NCI-H1694 (cell line): ENCODE measurements at regions not wholly inside any gene's neighbourhood (a gene's known extent, or its start where the extent isn't known, plus 50 kb on each side); places are given as distances from the start of the nearest gene placed in this dataset.
A peak's percentile ranks its signal among the peaks of the same experiment; 100 is the strongest.

Experiments
- DNase-seq: peaks from one replicate; lab custom pipeline; 2025; lab: John Stamatoyannopoulos, UW

- no peak for DNase-seq
These were observed 457.7 kb upstream of the SYT1 start for GRCh38 chr12:78406828-78407227.

- DNase-seq = no peak
These were observed 456.9 kb upstream of the SYT1 start for GRCh38 chr12:78407722-78408121.

- no peak for DNase-seq
These were observed 450.5 kb upstream of the SYT1 start for GRCh38 chr12:78414071-78414470.

- DNase-seq = no peak
These were observed 445.7 kb upstream of the SYT1 start for GRCh38 chr12:78418919-78419318.

GRCh38 chr12:78419513-78419912 lies 445.1 kb upstream of the SYT1 start:
- DNase-seq = no peak

GRCh38 chr12:78420991-78421390 lies 443.6 kb upstream of the SYT1 start:
- no peak for DNase-seq

- DNase-seq = no peak
These were observed 434.0 kb upstream of the SYT1 start for GRCh38 chr12:78430551-78430950.

GRCh38 chr12:78431931-78432330 lies 432.6 kb upstream of the SYT1 start:
- DNase-seq = no peak

- no peak for DNase-seq
These were observed 424.9 kb upstream of the SYT1 start for GRCh38 chr12:78439666-78440065.

GRCh38 chr12:78441737-78442453 lies 422.7 kb upstream of the SYT1 start:
- DNase-seq = no peak

GRCh38 chr12:78442454-78442801 lies 422.1 kb upstream of the SYT1 start:
- DNase-seq = no peak

GRCh38 chr12:78446555-78446954 lies 418.0 kb upstream of the SYT1 start:
- no peak for DNase-seq

GRCh38 chr12:78447373-78447772 lies 417.2 kb upstream of the SYT1 start:
- DNase-seq = no peak

- no peak for DNase-seq
These were observed 415.9 kb upstream of the SYT1 start for GRCh38 chr12:78448692-78449091.

GRCh38 chr12:78455991-78456390 lies 408.6 kb upstream of the SYT1 start:
- no peak for DNase-seq

- DNase-seq = no peak
These were observed 406.6 kb upstream of the SYT1 start for GRCh38 chr12:78457938-78458337.

GRCh38 chr12:78470354-78471195 lies 394.0 kb upstream of the SYT1 start:
- peak; percentile 42 for DNase-seq

- no peak for DNase-seq
These were observed 391.4 kb upstream of the SYT1 start for GRCh38 chr12:78473136-78473535.

- no peak for DNase-seq
These were observed 391.0 kb upstream of the SYT1 start for GRCh38 chr12:78473561-78473960.

GRCh38 chr12:78483767-78484315 lies 380.7 kb upstream of the SYT1 start:
- no peak for DNase-seq

- DNase-seq = no peak
These were observed 374.6 kb upstream of the SYT1 start for GRCh38 chr12:78489990-78490389.

- DNase-seq = no peak
These were observed 373.7 kb upstream of the SYT1 start for GRCh38 chr12:78490861-78491260.

- no peak for DNase-seq
These were observed 369.7 kb upstream of the SYT1 start for GRCh38 chr12:78494911-78495310.
